ENCODE measurements at regions not wholly inside any gene's neighbourhood (a gene's known extent, or its start where the extent isn't known, plus 50 kb on each side); places are given as distances from the start of the nearest gene placed in this dataset.

DNA sequence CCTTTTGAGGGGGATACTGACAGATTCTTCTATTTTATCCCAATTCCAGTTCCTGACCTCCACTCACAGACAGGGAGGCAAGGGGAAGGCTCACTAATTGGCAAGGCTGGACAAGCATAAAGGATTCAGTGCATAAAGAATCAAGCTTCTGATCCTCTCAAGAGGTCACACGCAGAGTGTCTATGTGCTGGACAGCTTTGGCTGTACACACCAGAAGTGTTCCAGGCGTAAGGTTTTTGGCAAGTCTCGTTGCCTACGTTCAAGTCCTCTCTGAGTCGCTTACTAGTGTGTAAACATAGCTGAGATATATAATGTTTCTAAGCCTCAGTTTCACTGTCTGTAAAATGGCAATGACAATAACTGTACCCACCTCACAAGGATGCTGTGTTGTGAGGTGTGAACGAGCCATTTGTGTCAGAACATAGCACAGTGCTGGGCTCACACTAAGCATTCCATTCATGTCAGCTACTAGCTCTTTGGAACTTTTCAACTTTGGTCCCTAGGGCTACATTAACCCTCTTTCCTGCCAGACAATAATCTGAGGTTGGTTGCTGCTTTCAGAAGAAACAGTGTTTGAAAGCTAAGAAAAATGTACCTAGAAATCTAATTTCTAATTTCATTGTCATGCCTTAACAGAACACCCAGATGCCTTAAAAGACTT is 52.1 kb downstream of the PALM2AKAP2 start:
- TF ChIP-seq POLR2A (IDR thresholded peaks at IDR 0.05; ENCODE audit: low read depth, low read length) (no peak), CHD1 (IDR thresholded peaks at IDR 0.05; ENCODE audit: low read depth, low read length) (no peak), SMC3 (IDR thresholded peaks at IDR 0.05; ENCODE audit: low read depth, low read length) (no peak), FOS (IDR thresholded peaks at IDR 0.05; ENCODE audit: low read depth, low read length) (no peak), RAD21 (IDR thresholded peaks at IDR 0.05; ENCODE audit: low read length) (no peak), MXI1 (IDR thresholded peaks at IDR 0.05; ENCODE audit: borderline replicate concordance, low read depth, low read length) (no peak)
- TF ChIP-seq, protein P1, sequence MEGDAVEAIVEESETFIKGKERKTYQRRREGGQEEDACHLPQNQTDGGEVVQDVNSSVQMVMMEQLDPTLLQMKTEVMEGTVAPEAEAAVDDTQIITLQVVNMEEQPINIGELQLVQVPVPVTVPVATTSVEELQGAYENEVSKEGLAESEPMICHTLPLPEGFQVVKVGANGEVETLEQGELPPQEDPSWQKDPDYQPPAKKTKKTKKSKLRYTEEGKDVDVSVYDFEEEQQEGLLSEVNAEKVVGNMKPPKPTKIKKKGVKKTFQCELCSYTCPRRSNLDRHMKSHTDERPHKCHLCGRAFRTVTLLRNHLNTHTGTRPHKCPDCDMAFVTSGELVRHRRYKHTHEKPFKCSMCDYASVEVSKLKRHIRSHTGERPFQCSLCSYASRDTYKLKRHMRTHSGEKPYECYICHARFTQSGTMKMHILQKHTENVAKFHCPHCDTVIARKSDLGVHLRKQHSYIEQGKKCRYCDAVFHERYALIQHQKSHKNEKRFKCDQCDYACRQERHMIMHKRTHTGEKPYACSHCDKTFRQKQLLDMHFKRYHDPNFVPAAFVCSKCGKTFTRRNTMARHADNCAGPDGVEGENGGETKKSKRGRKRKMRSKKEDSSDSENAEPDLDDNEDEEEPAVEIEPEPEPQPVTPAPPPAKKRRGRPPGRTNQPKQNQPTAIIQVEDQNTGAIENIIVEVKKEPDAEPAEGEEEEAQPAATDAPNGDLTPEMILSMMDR (conservative IDR thresholded peaks at IDR 0.05; ENCODE audit: low read depth, low read length) = no peak
- TF ChIP-seq, protein P2, sequence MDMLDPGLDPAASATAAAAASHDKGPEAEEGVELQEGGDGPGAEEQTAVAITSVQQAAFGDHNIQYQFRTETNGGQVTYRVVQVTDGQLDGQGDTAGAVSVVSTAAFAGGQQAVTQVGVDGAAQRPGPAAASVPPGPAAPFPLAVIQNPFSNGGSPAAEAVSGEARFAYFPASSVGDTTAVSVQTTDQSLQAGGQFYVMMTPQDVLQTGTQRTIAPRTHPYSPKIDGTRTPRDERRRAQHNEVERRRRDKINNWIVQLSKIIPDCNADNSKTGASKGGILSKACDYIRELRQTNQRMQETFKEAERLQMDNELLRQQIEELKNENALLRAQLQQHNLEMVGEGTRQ (IDR thresholded peaks at IDR 0.05; ENCODE audit: low read depth, low read length) = no peak

Data from IMR-90 (cell line).